H9 (cell line): ENCODE measurements at regions not wholly inside any gene's neighbourhood (a gene's known extent, or its start where the extent isn't known, plus 50 kb on each side); places are given as distances from the start of the nearest gene placed in this dataset.

Experiments
- DNase-seq: peaks from one replicate; pipeline ENCODE4 v3.0.0-alpha.2; 2017
- H2AFZ ChIP-seq: one replicate; pipeline ENCODE4 v1.6.1; 2013; ENCODE audit warnings: mild to moderate bottlenecking, low read length, control low read depth, moderate library complexity
- H2AK5ac ChIP-seq: 2 replicates; pipeline ENCODE4 v1.6.1; 2013; ENCODE audit warnings: low read length, control low read depth, mixed read lengths; ENCODE audit not compliant: insufficient read length
- H2BK120ac ChIP-seq: one replicate; pipeline ENCODE4 v1.6.1; 2013; ENCODE audit warnings: low read depth, mild to moderate bottlenecking, low read length, control low read depth, inconsistent platforms; ENCODE audit not compliant: poor library complexity, severe bottlenecking
- H2BK12ac ChIP-seq: 2 replicates; pipeline ENCODE4 v1.6.1; 2013; ENCODE audit warnings: low read length, control low read depth, mixed read lengths, low read depth; ENCODE audit not compliant: insufficient read length
- H2BK15ac ChIP-seq: 2 replicates; pipeline ENCODE4 v1.6.1; 2013; ENCODE audit warnings: low read depth, low read length, control low read depth
- H2BK20ac ChIP-seq: one replicate; pipeline ENCODE4 v1.6.1; 2013; ENCODE audit warnings: low read depth, mild to moderate bottlenecking, low read length, control low read depth, inconsistent platforms; ENCODE audit not compliant: poor library complexity, severe bottlenecking
- H2BK5ac ChIP-seq: 2 replicates; pipeline ENCODE4 v1.6.1; 2013; ENCODE audit warnings: low read length, control low read depth, mixed read lengths; ENCODE audit not compliant: insufficient read length
- H3K14ac ChIP-seq: 2 replicates; pipeline ENCODE4 v1.6.1; 2013; ENCODE audit warnings: low read length, control low read depth; ENCODE audit not compliant: insufficient read depth
- H3K18ac ChIP-seq: 2 replicates; pipeline ENCODE4 v1.6.1; 2013; ENCODE audit warnings: low read depth, mild to moderate bottlenecking, mixed read lengths, low read length, control low read depth; ENCODE audit not compliant: insufficient read length
- H3K23ac ChIP-seq: 2 replicates; pipeline ENCODE4 v1.6.1; 2013; ENCODE audit warnings: low read length, control low read depth, mixed read lengths, low read depth; ENCODE audit not compliant: insufficient read length
- H3K23me2 ChIP-seq: 2 replicates; pipeline ENCODE4 v1.6.1; 2013; ENCODE audit warnings: low read depth, mild to moderate bottlenecking, mixed read lengths, low read length, control low read depth; ENCODE audit not compliant: insufficient read length, poor library complexity, severe bottlenecking
- H3K27ac ChIP-seq: 2 replicates; pipeline ENCODE4 v1.5.1; 2013; ENCODE audit warnings: low read length, control low read depth, mixed read lengths, low read depth; ENCODE audit not compliant: insufficient read length
- H3K27me3 ChIP-seq: 2 replicates; pipeline ENCODE4 v1.6.1; 2013; ENCODE audit warnings: low read length, control low read depth, inconsistent platforms; ENCODE audit not compliant: insufficient read depth
- H3K4ac ChIP-seq: 2 replicates; pipeline ENCODE4 v1.6.1; 2013; ENCODE audit warnings: low read depth, mild to moderate bottlenecking, control low read depth, inconsistent platforms, low read length, moderate library complexity
- H3K4me1 ChIP-seq: 2 replicates; pipeline ENCODE4 v1.6.1; 2013; ENCODE audit warnings: low read length, control low read depth, inconsistent platforms; ENCODE audit not compliant: insufficient read depth
- H3K4me2 ChIP-seq: 2 replicates; pipeline ENCODE4 v1.6.1; 2013; ENCODE audit warnings: low read length, control low read depth, mixed read lengths; ENCODE audit not compliant: insufficient read length, insufficient read depth
- H3K56ac ChIP-seq: 2 replicates; pipeline ENCODE4 v1.6.1; 2013; ENCODE audit warnings: low read depth, mild to moderate bottlenecking, mixed read lengths, low read length, control low read depth; ENCODE audit not compliant: insufficient read length
- H3K79me1 ChIP-seq: 2 replicates; pipeline ENCODE4 v1.6.1; 2013; ENCODE audit warnings: low read depth, mild to moderate bottlenecking, moderate library complexity, low read length, control low read depth, inconsistent platforms; ENCODE audit not compliant: insufficient read depth, poor library complexity, severe bottlenecking
- H3K79me2 ChIP-seq: 2 replicates; pipeline ENCODE4 v1.6.1; 2013; ENCODE audit warnings: low read length, control low read depth, inconsistent platforms; ENCODE audit not compliant: insufficient read depth
- H3K9ac ChIP-seq: 2 replicates; pipeline ENCODE4 v1.6.1; 2013; ENCODE audit warnings: low read length, control low read depth, mixed read lengths; ENCODE audit not compliant: insufficient read length; ENCODE audit errors: extremely low read depth
- H3K9me3 ChIP-seq: one replicate; pipeline ENCODE4 v1.6.1; 2013; ENCODE audit warnings: low read depth, low read length, inconsistent platforms; ENCODE audit not compliant: control insufficient read depth
- H3T11ph ChIP-seq: one replicate; pipeline ENCODE4 v1.6.1; 2013; ENCODE audit warnings: mild to moderate bottlenecking, low read length, control low read depth, inconsistent platforms
- H4K20me1 ChIP-seq: one replicate; pipeline ENCODE4 v1.6.1; 2013; ENCODE audit not compliant: control insufficient read depth, insufficient read length, insufficient read depth
- H4K5ac ChIP-seq: 2 replicates; pipeline ENCODE4 v1.6.1; 2013; ENCODE audit warnings: low read depth, mild to moderate bottlenecking, mixed read lengths, low read length, control low read depth; ENCODE audit not compliant: insufficient read length
- H4K8ac ChIP-seq: replicated peaks from 2 replicates; pipeline ENCODE4 v1.6.1; 2013; ENCODE audit warnings: low read length, control low read depth, mixed read lengths, low read depth; ENCODE audit not compliant: insufficient read length
- H4K91ac ChIP-seq: 2 replicates; pipeline ENCODE4 v1.6.1; 2013; ENCODE audit warnings: low read depth, mild to moderate bottlenecking, moderate library complexity, mixed read lengths, low read length, control low read depth; ENCODE audit not compliant: insufficient read length
- H3K27ac Mint-ChIP-seq, 3 experiments: 2 replicates in 2 of 3; 3 replicates in 1 of 3; pipeline ENCODE4 v1.8.0; 2020 to 2021; ENCODE audit warnings: mixed read lengths in 3 of 3, mild to moderate bottlenecking in 1 of 3, moderate library complexity in 1 of 3
- H3K27me3 Mint-ChIP-seq: 2 replicates; pipeline ENCODE4 v1.8.0; 2021; ENCODE audit warnings: low read depth, mild to moderate bottlenecking, moderate library complexity, mixed read lengths
- H3K36me3 Mint-ChIP-seq, 3 experiments: 2 replicates in 2 of 3; 3 replicates in 1 of 3; pipeline ENCODE4 v1.8.0; 2020 to 2021; ENCODE audit warnings: low read depth in 3 of 3, mixed read lengths in 3 of 3; ENCODE audit not compliant: insufficient read depth in 1 of 3
- H3K4me1 Mint-ChIP-seq, 2 experiments: 2 replicates each; pipeline ENCODE4 v1.8.0; 2020; ENCODE audit warnings: mixed read lengths in 2 of 2
- H3K4me3 Mint-ChIP-seq, 2 experiments: 2 replicates in 1 of 2; 3 replicates in 1 of 2; pipeline ENCODE4 v1.8.0; 2020 to 2021; ENCODE audit warnings: mild to moderate bottlenecking in 2 of 2, mixed read lengths in 2 of 2, moderate library complexity in 1 of 2
- H3K9me3 Mint-ChIP-seq, 2 experiments: 2 replicates in 1 of 2; 3 replicates in 1 of 2; pipeline ENCODE4 v1.8.0; 2020; ENCODE audit warnings: mild to moderate bottlenecking in 2 of 2, mixed read lengths in 2 of 2, moderate library complexity in 1 of 2
- WGBS: extraction: QIAGEN DNeasy Blood & Tissue Kit; methylation state at CpG from one replicate; pipeline ENCODE4 v1.1.7; 2013; ENCODE audit warnings: missing lambda C conversion rate, low lambda C conversion rate, mixed read lengths; ENCODE audit not compliant: insufficient read length; ENCODE audit errors: extremely low coverage; 5-methylcytosine and 5-hydroxymethylcytosine counted together
- TF ChIP-seq, protein P1 (sequence below): fragments of 200-600 bp; sonication (generic); conservative IDR thresholded peaks from 3 replicates; pipeline ENCODE4 v1.8.0; 2021; ENCODE audit warnings: antibody characterized with exemption, mild to moderate bottlenecking

DNA sequence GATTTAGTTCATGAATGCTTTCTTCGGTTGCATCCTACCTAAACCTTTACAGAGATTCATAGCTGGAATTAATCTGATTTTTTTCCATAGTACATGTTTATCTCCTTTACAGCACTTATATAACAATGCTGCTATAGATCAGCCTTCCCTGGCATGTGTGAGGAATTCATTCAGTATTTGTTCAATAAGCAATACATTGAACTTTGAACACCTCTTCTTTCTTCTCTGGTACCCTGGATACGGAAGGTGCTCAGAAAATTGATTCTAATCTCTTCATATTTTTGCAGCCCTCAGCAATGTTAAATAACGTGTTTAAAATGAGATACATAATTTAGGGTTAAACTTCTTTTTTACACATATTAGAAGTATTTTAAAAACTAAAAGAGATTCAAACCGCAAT is 467.4 kb downstream of the TRIML1 start:
- H3K4ac ChIP-seq, result no peak overlapping the region
- H3K23ac ChIP-seq, result no peak overlapping the region
- H3K9me3 Mint-ChIP-seq, result no peaks in the 10 kb centered on the region
- H2AK5ac ChIP-seq, result no peak overlapping the region
- no peak overlapping the region for H2BK120ac ChIP-seq
- H3K9me3 ChIP-seq, result no peaks in the 10 kb centered on the region
- H3K18ac ChIP-seq, result no peak overlapping the region
- H3K79me1 ChIP-seq, result no peaks in the 10 kb centered on the region
- H3K14ac ChIP-seq, result no peak overlapping the region
- H3K27me3 Mint-ChIP-seq, result no peaks in the 10 kb centered on the region
- H3K27me3 ChIP-seq, result no peaks in the 10 kb centered on the region
- H2BK15ac ChIP-seq, result no peak overlapping the region
- TF ChIP-seq, protein P1, sequence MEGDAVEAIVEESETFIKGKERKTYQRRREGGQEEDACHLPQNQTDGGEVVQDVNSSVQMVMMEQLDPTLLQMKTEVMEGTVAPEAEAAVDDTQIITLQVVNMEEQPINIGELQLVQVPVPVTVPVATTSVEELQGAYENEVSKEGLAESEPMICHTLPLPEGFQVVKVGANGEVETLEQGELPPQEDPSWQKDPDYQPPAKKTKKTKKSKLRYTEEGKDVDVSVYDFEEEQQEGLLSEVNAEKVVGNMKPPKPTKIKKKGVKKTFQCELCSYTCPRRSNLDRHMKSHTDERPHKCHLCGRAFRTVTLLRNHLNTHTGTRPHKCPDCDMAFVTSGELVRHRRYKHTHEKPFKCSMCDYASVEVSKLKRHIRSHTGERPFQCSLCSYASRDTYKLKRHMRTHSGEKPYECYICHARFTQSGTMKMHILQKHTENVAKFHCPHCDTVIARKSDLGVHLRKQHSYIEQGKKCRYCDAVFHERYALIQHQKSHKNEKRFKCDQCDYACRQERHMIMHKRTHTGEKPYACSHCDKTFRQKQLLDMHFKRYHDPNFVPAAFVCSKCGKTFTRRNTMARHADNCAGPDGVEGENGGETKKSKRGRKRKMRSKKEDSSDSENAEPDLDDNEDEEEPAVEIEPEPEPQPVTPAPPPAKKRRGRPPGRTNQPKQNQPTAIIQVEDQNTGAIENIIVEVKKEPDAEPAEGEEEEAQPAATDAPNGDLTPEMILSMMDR, result no peak
- H3T11ph ChIP-seq, result no peak overlapping the region
- no peaks in the 10 kb centered on the region for H3K79me2 ChIP-seq
- no peak overlapping the region for H4K5ac ChIP-seq
- no peak overlapping the region for H3K56ac ChIP-seq
- no peaks in the 10 kb centered on the region for H4K20me1 ChIP-seq
- no peak overlapping the region for H3K27ac Mint-ChIP-seq
- no peak for DNase-seq
- H2BK5ac ChIP-seq, result no peak overlapping the region
- no peak overlapping the region for H4K8ac ChIP-seq
- H2BK12ac ChIP-seq, result no peak overlapping the region
- no peaks in the 10 kb centered on the region for H3K4me1 ChIP-seq
- H3K9ac ChIP-seq, result no peak overlapping the region
- H3K4me3 Mint-ChIP-seq, result no peak overlapping the region
- no peak overlapping the region for H4K91ac ChIP-seq
- H2BK20ac ChIP-seq, result no peak overlapping the region
- no peaks in the 10 kb centered on the region for H3K36me3 Mint-ChIP-seq
- H3K23me2 ChIP-seq, result no peaks in the 10 kb centered on the region
- no peaks in the 10 kb centered on the region for H3K4me1 Mint-ChIP-seq
- H2AFZ ChIP-seq, result no peak overlapping the region
- WGBS, result no CpG with 5 or more reads among the region's 4 CpGs
- H3K27ac ChIP-seq, result no peak overlapping the region
- no peak overlapping the region for H3K4me2 ChIP-seq
